SK-N-SH treated with all-trans-retinoic acid at 6 μM for 48 hours (cell line): ENCODE measurements at regions not wholly inside any gene's neighbourhood (a gene's known extent, or its start where the extent isn't known, plus 50 kb on each side); places are given as distances from the start of the nearest gene placed in this dataset.
"Not testable (repeated sequence)": the region's sequence is repeated elsewhere in the genome, so short reads cannot be mapped to it uniquely, and the experiment has no call there.

Experiments used
- ATAC-seq: fragments of 200-7000 bp; cut with Tn5 transposase; 3 replicates; pipeline ENCODE4 v1.9.1; 2020; ENCODE audit warnings: mild to moderate bottlenecking, moderate library complexity
- BACH2 ChIP-seq: fragments of 250-450 bp; sonication (Bioruptor Pico); IDR thresholded peaks from 2 replicates; pipeline ENCODE4 v1.9.0; 2021; ENCODE audit warnings: mild to moderate bottlenecking, borderline replicate concordance
- CREB5 ChIP-seq: fragments of 250-450 bp; sonication (Bioruptor Pico); IDR thresholded peaks from 2 replicates; pipeline ENCODE4 v1.5.1; 2020; ENCODE audit warnings: low read depth, mild to moderate bottlenecking, moderate library complexity
- CSDC2 ChIP-seq: fragments of 250-450 bp; sonication (Bioruptor Pico); IDR thresholded peaks from 2 replicates; pipeline ENCODE4 v1.5.0; 2020; ENCODE audit warnings: mild to moderate bottlenecking, moderate library complexity
- ESRRG ChIP-seq: fragments of 250-450 bp; sonication (Bioruptor Pico); IDR thresholded peaks from 2 replicates; pipeline ENCODE4 v1.6.1; 2021; ENCODE audit warnings: mild to moderate bottlenecking
- GLIS3 ChIP-seq: fragments of 250-450 bp; sonication (Bioruptor Pico); IDR thresholded peaks from 2 replicates; pipeline ENCODE4 v1.5.0; 2020; ENCODE audit warnings: mild to moderate bottlenecking, moderate library complexity
- ISL1 ChIP-seq: fragments of 250-450 bp; sonication (Bioruptor Pico); IDR thresholded peaks from 2 replicates; pipeline ENCODE4 v2.1.2; 2022; ENCODE audit warnings: mild to moderate bottlenecking, moderate library complexity
- PATZ1 ChIP-seq: fragments of 250-450 bp; sonication (Bioruptor Pico); IDR thresholded peaks from 2 replicates; pipeline ENCODE4 v1.8.0; 2020; ENCODE audit warnings: mild to moderate bottlenecking, moderate library complexity, borderline replicate concordance
- PPARA ChIP-seq: fragments of 250-450 bp; sonication (Bioruptor Pico); IDR thresholded peaks from 2 replicates; pipeline ENCODE4 v1.5.0; 2020; ENCODE audit warnings: mild to moderate bottlenecking, borderline replicate concordance
- RARB ChIP-seq: fragments of 250-450 bp; sonication (Bioruptor Pico); IDR thresholded peaks from 2 replicates; pipeline ENCODE4 v1.8.0; 2021; ENCODE audit warnings: mild to moderate bottlenecking, moderate library complexity
- SNAI2 ChIP-seq: fragments of 250-450 bp; sonication (Bioruptor Pico); IDR thresholded peaks from 2 replicates; pipeline ENCODE4 v1.5.0; 2020; ENCODE audit warnings: mild to moderate bottlenecking, moderate library complexity
- TCF4 ChIP-seq: fragments of 250-450 bp; sonication (Bioruptor Pico); IDR thresholded peaks from 2 replicates; pipeline ENCODE4 v1.8.0; 2021; ENCODE audit warnings: mild to moderate bottlenecking, moderate library complexity, borderline replicate concordance
- TOX ChIP-seq: fragments of 250-450 bp; sonication (Bioruptor Pico); IDR thresholded peaks from 2 replicates; pipeline ENCODE4 v1.8.0; 2021; ENCODE audit warnings: mild to moderate bottlenecking, moderate library complexity, borderline replicate concordance
- TSHZ2 ChIP-seq: fragments of 250-450 bp; sonication (Bioruptor Pico); IDR thresholded peaks from 2 replicates; pipeline ENCODE4 v1.5.0; 2020; ENCODE audit warnings: mild to moderate bottlenecking, moderate library complexity
- ZC3H10 ChIP-seq: fragments of 250-450 bp; sonication (Bioruptor Pico); IDR thresholded peaks from 2 replicates; pipeline ENCODE4 v1.5.1; 2021; ENCODE audit warnings: mild to moderate bottlenecking, moderate library complexity
- ZFP3 ChIP-seq: fragments of 250-450 bp; sonication (Bioruptor Pico); IDR thresholded peaks from 2 replicates; pipeline ENCODE4 v1.5.0; 2020; ENCODE audit warnings: mild to moderate bottlenecking, moderate library complexity
- ZNF565 ChIP-seq: fragments of 450-650 bp; formaldehyde crosslinking; conservative IDR thresholded peaks from 2 replicates; pipeline ENCODE4 v1.5.0; 2020; ENCODE audit warnings: low read depth, mild to moderate bottlenecking, moderate library complexity
- ZNF70 ChIP-seq: fragments of 450-650 bp; formaldehyde crosslinking; IDR thresholded peaks from 2 replicates; pipeline ENCODE4 v1.5.0; 2020; ENCODE audit warnings: mild to moderate bottlenecking, moderate library complexity
- ZNF8 ChIP-seq: fragments of 450-650 bp; formaldehyde crosslinking; IDR thresholded peaks from 2 replicates; pipeline ENCODE4 v1.5.0; 2020; ENCODE audit warnings: mild to moderate bottlenecking, moderate library complexity
- TF ChIP-seq, protein P1 (sequence below): fragments of 250-450 bp; sonication (Bioruptor Pico); IDR thresholded peaks from 2 replicates; pipeline ENCODE4 v1.8.0; 2021; ENCODE audit warnings: low read depth, mild to moderate bottlenecking, moderate library complexity, borderline replicate concordance
- TF ChIP-seq, protein P2 (sequence below): fragments of 250-450 bp; sonication (Bioruptor Pico); IDR thresholded peaks from 2 replicates; pipeline ENCODE4 v1.5.1; 2021; ENCODE audit warnings: mild to moderate bottlenecking, moderate library complexity

GRCh38 chr5:2353211-2353610 lies 398.3 kb downstream of the IRX2 start:
- no peak for TF ChIP-seq ZFP3
- no peak for TF ChIP-seq ZC3H10 (CRISPR knock-in tag)
- no peak for TF ChIP-seq ZNF70
- no peak for TF ChIP-seq TCF4 (CRISPR knock-in tag)
- TF ChIP-seq, protein P1, sequence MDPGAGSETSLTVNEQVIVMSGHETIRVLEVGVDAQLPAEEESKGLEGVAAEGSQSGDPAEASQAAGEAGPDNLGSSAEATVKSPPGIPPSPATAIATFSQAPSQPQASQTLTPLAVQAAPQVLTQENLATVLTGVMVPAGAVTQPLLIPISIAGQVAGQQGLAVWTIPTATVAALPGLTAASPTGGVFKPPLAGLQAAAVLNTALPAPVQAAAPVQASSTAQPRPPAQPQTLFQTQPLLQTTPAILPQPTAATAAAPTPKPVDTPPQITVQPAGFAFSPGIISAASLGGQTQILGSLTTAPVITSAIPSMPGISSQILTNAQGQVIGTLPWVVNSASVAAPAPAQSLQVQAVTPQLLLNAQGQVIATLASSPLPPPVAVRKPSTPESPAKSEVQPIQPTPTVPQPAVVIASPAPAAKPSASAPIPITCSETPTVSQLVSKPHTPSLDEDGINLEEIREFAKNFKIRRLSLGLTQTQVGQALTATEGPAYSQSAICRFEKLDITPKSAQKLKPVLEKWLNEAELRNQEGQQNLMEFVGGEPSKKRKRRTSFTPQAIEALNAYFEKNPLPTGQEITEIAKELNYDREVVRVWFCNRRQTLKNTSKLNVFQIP (CRISPR knock-in tag) = no peak
- TF ChIP-seq ZNF565 = no peak
- no peak for TF ChIP-seq GLIS3 (CRISPR knock-in tag)
- TF ChIP-seq TSHZ2 (CRISPR knock-in tag) = no peak
- TF ChIP-seq ZNF8 (CRISPR knock-in tag) = no peak
- no peak for TF ChIP-seq CREB5 (CRISPR knock-in tag)
- TF ChIP-seq SNAI2 (CRISPR knock-in tag) = no peak
- no peak for TF ChIP-seq PPARA
- TF ChIP-seq BACH2 (CRISPR knock-in tag) = no peak
- TF ChIP-seq PATZ1 (CRISPR knock-in tag) = no peak
- ATAC-seq = no peak

DNA sequence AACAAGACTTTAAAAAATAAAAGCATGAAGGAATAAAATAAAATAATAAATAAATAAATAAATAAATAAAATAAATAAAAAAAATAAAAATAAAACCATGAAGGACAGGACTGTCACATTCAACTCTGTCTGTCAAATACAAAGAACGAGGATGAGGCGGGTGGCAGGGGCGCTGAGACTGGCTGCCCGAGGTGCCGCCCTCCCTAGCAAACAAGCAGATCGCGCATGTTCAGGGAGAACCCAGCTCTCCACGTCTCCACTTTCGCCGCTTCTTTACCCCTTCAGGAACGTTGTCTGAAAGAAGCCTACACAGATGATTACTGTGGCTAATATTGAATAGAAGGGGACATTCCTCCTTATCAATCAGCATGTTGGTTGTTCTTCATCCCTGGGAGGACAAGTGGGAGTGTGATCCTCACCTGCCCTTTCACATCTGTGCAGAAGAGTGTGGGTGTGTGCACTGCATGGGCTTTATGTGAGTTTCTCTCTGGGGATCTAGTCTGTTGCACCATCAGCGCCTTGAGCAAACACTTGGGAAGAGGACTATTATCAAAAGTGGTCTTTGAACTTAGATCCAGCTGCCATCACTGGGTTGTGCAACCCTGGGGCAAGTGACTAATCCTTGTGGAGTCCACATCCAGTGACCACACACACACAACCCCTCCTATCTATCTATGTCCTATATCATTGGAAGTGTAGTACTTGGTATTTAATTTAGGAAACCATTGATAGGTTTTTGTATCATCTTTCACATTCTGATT lies 399.2 kb downstream of the IRX2 start:
- ATAC-seq = no peak
- no peak for TF ChIP-seq ZNF70
- no peak for TF ChIP-seq ZFP3
- no peak for TF ChIP-seq PPARA
- TF ChIP-seq SNAI2 (CRISPR knock-in tag) = no peak
- TF ChIP-seq TOX (CRISPR knock-in tag) = no peak
- TF ChIP-seq, protein P2, sequence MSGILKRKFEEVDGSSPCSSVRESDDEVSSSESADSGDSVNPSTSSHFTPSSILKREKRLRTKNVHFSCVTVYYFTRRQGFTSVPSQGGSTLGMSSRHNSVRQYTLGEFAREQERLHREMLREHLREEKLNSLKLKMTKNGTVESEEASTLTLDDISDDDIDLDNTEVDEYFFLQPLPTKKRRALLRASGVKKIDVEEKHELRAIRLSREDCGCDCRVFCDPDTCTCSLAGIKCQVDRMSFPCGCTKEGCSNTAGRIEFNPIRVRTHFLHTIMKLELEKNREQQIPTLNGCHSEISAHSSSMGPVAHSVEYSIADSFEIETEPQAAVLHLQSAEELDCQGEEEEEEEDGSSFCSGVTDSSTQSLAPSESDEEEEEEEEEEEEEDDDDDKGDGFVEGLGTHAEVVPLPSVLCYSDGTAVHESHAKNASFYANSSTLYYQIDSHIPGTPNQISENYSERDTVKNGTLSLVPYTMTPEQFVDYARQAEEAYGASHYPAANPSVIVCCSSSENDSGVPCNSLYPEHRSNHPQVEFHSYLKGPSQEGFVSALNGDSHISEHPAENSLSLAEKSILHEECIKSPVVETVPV (CRISPR knock-in tag) = no peak
- no peak for TF ChIP-seq ZNF8 (CRISPR knock-in tag)
- no peak for TF ChIP-seq RARB (CRISPR knock-in tag)
- TF ChIP-seq, all 23 proteins: peak for 0

GRCh38 chr5:2349768-2350167 lies 401.7 kb downstream of the IRX2 start:
- not testable (repeated sequence) for ATAC-seq

- ATAC-seq = no peak
- TF ChIP-seq, protein P2 (CRISPR knock-in tag) = no peak
- TF ChIP-seq ZNF565 = no peak
- TF ChIP-seq CSDC2 (CRISPR knock-in tag) = no peak
- no peak for TF ChIP-seq RARB (CRISPR knock-in tag)
- no peak for TF ChIP-seq GLIS3 (CRISPR knock-in tag)
- no peak for TF ChIP-seq ISL1
- no peak for TF ChIP-seq ESRRG (CRISPR knock-in tag)
These were observed 412.8 kb downstream of the IRX2 start for GRCh38 chr5:2338686-2339085.
